Activated gamma-delta T cell treated with anti-CD3 and anti-CD28 coated beads, Interleukin-2, amount 50 U/mL, for 16 hours (primary cell): ENCODE measurements at regions not wholly inside any gene's neighbourhood (a gene's known extent, or its start where the extent isn't known, plus 50 kb on each side); places are given as distances from the start of the nearest gene placed in this dataset.

Source experiments
- DNase-seq: peaks from one replicate; pipeline ENCODE4 v3.0.0-alpha.2; 2020; ENCODE audit warnings: low read depth

- DNase-seq, result no peak
These were observed 241.1 kb upstream of the TSHZ2 start for GRCh38 chr20:52731093-52731492.

DNA sequence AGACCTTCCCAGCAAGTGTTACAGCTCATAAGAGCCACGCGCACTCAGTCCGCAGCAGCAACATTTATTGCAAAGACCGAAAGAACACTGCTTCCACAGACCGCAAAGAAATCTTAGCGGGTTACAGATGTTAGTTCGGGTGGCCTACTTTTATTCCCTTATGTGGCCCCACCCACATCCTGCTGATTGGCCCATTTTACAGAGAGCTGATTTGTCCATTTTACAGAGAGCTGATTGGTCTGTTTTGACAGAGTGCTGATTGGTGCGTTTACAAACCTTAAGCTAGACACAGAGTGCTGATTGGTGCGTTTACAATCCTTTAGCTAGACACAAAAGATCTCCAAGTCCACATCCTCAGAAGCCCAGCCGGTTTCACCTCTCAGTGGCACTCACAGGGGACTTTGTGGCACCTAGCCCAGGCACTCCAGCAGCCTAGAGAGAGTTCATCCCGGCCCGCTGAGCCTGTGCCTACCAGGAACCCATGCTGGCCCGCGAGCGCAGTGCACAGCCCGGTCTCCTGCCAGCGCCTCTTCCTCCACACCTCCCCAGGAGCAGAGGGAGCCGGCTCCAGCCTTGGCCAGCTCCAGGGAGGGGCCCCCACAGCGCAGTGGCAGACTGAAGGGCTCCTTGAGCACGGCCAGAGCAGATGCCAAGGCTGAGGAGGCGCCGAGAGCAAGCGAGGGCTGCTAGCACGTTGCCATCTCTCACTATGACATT is 244.3 kb upstream of the TSHZ2 start:
- DNase-seq, result no peak

- no peak for DNase-seq
These were observed 247.6 kb upstream of the TSHZ2 start for GRCh38 chr20:52724541-52724940.

DNA sequence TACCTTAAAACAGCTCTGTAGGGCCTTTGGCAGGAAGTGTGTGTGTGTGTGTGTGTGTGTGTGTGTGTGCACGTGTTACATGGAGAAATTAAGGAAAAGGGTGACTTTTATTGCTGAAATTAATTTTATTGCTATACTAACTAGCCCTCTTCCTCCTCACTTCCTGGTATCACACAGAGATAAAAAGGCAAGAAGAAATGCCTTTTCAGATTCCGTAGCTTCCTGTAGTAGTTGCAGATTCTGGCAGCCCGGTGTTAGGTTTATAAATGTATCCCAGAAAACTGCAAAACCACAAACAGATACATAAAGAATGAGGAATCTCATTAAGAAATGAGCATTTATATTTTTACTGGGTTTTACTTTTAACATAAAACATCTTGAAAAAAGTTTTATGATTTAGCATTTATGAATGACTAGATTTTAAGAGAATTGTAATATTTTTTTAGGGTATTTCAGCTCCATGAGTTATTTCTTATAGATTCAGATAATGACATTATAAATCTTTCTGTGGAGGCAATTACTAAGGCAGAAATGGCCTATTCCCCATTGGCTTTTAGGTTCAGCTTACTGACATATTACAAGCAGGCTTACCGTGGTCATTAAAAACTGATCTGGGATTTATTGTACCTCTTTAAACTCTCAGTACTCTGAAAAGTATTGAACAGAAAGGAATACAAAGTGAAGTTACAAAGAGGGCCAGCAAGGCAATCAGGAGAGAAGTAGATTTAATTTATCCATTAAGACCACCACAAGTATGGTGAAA is 249.1 kb upstream of the TSHZ2 start:
- DNase-seq, result no peak

GRCh38 chr20:52708137-52708536 is 264.0 kb upstream of the TSHZ2 start:
- no peak for DNase-seq

DNA sequence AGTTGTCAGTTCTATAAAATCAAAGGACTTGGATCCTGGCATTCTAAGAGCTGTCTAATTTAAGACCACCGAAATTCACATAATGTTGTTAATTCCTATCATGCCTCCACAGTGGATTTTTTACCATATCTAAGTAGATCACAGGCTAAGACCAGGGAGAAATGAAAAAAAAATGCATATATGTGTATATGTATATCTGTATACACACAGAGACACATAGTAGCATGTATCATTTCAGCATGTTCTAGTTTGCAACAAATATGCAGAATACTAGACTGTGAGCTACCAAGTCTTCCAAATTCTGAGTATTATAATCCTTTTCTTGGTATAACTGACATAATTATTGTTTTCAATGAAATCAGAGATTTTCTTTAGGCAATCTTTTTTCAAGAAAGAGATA is 267.6 kb upstream of the TSHZ2 start:
- DNase-seq, result no peak

DNA sequence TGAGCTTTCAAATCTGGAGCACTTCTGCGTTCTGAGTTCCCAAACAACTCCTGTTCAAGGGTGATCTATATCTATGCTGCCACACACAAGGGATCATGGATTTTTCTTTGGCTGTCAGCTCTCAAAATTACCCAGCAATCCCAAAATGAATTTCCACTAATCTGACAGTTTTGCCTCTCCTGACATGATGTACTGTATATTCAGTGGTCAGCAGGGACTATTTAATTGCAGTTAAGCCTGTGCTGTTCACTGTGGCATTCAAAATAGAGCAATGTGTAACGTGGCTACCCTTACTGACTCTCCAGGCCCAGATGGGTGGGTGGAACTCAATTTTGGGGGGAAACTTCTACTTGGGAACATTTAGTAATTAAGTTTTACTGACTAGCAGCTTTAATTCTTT is 283.8 kb upstream of the TSHZ2 start:
- DNase-seq, result no peak

GRCh38 chr20:52684905-52685304 is 287.3 kb upstream of the TSHZ2 start:
- no peak for DNase-seq

- no peak for DNase-seq
These were observed 288.0 kb upstream of the TSHZ2 start for GRCh38 chr20:52684176-52684575.

- DNase-seq, result no peak
These were observed 288.4 kb upstream of the TSHZ2 start for GRCh38 chr20:52683761-52684160.

- DNase-seq, result no peak
These were observed 289.9 kb upstream of the TSHZ2 start for GRCh38 chr20:52682237-52682636.

GRCh38 chr20:52681288-52681687 is 290.9 kb upstream of the TSHZ2 start:
- no peak for DNase-seq

- no peak for DNase-seq
These were observed 294.9 kb upstream of the TSHZ2 start for GRCh38 chr20:52677216-52677615.

GRCh38 chr20:52676283-52676995 is 295.7 kb upstream of the TSHZ2 start:
- no peak for DNase-seq

GRCh38 chr20:52675375-52675774 is 296.8 kb upstream of the TSHZ2 start:
- no peak for DNase-seq

DNA sequence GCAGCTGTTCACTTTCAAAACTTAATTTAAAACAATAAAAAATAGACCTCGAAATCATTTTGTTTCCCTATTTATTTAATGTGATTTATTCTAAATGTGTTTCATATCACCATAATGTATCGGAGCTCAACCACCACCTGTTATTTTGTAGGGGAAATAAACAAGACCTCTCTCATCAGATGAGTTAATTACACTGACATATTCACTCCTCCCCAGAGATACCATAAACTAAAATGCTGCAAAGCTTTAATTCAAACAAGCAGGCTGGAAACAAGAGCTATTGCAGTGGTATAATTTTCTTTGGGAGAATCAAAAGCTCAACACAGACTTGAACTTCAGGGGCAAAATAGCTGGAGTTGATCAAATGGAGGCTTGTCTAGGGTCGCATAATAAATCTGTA is 303.5 kb upstream of the TSHZ2 start:
- DNase-seq, result no peak

DNA sequence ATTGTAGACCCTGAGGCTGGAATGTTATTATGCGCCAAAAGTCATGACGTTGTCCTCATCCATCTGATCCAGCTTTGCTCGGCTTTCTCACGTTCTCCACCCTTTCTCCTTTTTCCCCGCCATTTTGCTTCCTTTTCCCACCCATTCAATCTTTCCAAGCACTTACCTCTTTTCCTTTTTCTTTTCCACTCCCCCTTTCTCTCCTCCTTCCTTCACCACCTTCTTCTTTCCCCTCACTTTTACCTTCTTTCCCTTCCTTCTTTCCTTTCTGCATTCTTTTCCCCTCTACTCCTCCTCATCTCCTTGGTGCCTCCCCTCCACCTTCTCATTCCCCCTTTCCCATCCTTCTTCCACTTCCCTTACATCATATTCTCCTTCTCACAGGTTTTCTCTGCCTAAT is 304.8 kb upstream of the TSHZ2 start:
- no peak for DNase-seq

- DNase-seq, result no peak
These were observed 306.7 kb upstream of the TSHZ2 start for GRCh38 chr20:52665441-52665840.

GRCh38 chr20:52655395-52655794 is 316.8 kb upstream of the TSHZ2 start:
- DNase-seq, result no peak

GRCh38 chr20:52654567-52654966 is 317.6 kb upstream of the TSHZ2 start:
- DNase-seq, result no peak

DNA sequence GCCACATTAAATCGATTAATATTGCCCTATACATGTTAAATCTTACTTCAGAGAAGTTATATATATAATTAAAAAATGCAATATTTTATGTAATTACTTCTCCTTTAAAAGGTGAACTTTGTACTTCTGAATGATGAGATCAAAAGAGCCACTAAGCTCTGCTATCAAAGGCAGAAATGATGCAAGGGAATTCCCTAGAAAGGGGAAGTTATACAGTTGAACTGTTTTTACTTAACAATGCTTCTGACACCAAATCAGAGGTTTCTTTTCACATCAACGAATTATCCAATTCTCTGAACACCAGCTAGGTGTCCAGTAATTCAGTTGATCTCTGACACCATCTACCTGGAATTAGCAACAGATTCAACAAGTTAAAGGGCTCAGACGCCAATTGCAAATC is 319.9 kb upstream of the TSHZ2 start:
- DNase-seq, result no peak

GRCh38 chr20:52649727-52650126 is 322.4 kb upstream of the TSHZ2 start:
- no peak for DNase-seq

GRCh38 chr20:52645822-52646221 is 326.3 kb upstream of the TSHZ2 start:
- no peak for DNase-seq
